Lower leg skin (tissue), 3 donors: ENCODE measurements at regions not wholly inside any gene's neighbourhood (a gene's known extent, or its start where the extent isn't known, plus 50 kb on each side); places are given as distances from the start of the nearest gene placed in this dataset.

Source experiments
- POLR2A ChIP-seq, 2 donors: fragments of 450-650 bp; IDR thresholded peaks; one replicate each; pipeline ENCODE4 v1.6.1; 2016 to 2017; ENCODE audit warnings: antibody characterized with exemption in 2 of 2, mild to moderate bottlenecking in 1 of 2, moderate library complexity in 1 of 2
- TF ChIP-seq, protein P1 (sequence below), 3 donors: fragments of 450-650 bp; IDR thresholded peaks; one replicate each; pipeline ENCODE4 v1.5.1; 2016; ENCODE audit warnings: antibody characterized with exemption in 3 of 3, mild to moderate bottlenecking in 3 of 3, moderate library complexity in 2 of 3

DNA sequence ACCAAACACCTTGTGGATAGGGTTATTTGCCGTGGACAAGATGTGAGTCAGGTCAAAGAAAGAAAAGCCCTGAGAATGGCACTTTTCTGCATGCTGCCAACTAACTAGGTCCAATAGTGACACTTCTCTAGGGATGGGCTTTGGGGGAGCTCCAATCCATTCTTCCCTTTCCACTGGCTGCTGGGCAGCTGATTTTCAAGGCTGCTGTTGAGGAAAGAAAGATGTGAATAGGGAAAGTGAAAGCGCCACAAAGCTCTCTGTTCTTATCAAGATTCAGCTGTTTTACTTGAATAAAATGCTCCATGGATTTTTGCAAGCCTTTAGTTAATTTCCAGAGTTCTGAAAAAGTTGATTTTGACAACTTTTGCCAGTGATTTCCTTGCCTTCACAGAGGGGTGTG is 244.2 kb upstream of the F9 start:
- TF ChIP-seq, protein P1, sequence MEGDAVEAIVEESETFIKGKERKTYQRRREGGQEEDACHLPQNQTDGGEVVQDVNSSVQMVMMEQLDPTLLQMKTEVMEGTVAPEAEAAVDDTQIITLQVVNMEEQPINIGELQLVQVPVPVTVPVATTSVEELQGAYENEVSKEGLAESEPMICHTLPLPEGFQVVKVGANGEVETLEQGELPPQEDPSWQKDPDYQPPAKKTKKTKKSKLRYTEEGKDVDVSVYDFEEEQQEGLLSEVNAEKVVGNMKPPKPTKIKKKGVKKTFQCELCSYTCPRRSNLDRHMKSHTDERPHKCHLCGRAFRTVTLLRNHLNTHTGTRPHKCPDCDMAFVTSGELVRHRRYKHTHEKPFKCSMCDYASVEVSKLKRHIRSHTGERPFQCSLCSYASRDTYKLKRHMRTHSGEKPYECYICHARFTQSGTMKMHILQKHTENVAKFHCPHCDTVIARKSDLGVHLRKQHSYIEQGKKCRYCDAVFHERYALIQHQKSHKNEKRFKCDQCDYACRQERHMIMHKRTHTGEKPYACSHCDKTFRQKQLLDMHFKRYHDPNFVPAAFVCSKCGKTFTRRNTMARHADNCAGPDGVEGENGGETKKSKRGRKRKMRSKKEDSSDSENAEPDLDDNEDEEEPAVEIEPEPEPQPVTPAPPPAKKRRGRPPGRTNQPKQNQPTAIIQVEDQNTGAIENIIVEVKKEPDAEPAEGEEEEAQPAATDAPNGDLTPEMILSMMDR (IDR thresholded peaks at IDR 0.05): no peak
- no peak for TF ChIP-seq POLR2A (IDR thresholded peaks at IDR 0.05)
